Activated T-cell treated with anti-CD3 and anti-CD28 coated beads, Interleukin-2, amount 50 U/mL, for 1 hour (primary cell): ENCODE measurements at regions not wholly inside any gene's neighbourhood (a gene's known extent, or its start where the extent isn't known, plus 50 kb on each side); places are given as distances from the start of the nearest gene placed in this dataset.

Source experiments
- DNase-seq: peaks from one replicate; pipeline ENCODE4 v3.0.0-alpha.2; 2020

GRCh38 chr9:38284588-38285051 is 107.9 kb upstream of the ALDH1B1 start:
- DNase-seq: no peak

- DNase-seq: no peak
Observed at GRCh38 chr9:38284039-38284575, 108.4 kb upstream of the ALDH1B1 start.

GRCh38 chr9:38282756-38283155 is 109.7 kb upstream of the ALDH1B1 start:
- no peak for DNase-seq

GRCh38 chr9:38281917-38282316 is 110.6 kb upstream of the ALDH1B1 start:
- no peak for DNase-seq

- no peak for DNase-seq
Observed at GRCh38 chr9:38281196-38281595, 111.3 kb upstream of the ALDH1B1 start.

GRCh38 chr9:38280251-38280800 is 112.2 kb upstream of the ALDH1B1 start:
- no peak for DNase-seq

GRCh38 chr9:38278931-38279679 is 113.4 kb upstream of the ALDH1B1 start:
- no peak for DNase-seq

- no peak for DNase-seq
Observed at GRCh38 chr9:38278457-38278856, 114.0 kb upstream of the ALDH1B1 start.

- no peak for DNase-seq
Observed at GRCh38 chr9:38277601-38278200, 114.8 kb upstream of the ALDH1B1 start.

GRCh38 chr9:38276771-38277439 is 115.6 kb upstream of the ALDH1B1 start:
- no peak for DNase-seq

GRCh38 chr9:38274800-38275199 is 117.7 kb upstream of the ALDH1B1 start:
- no peak for DNase-seq

GRCh38 chr9:38272710-38273109 is 119.8 kb upstream of the ALDH1B1 start:
- no peak for DNase-seq

GRCh38 chr9:38271666-38272241 is 120.7 kb upstream of the ALDH1B1 start:
- DNase-seq: no peak

- no peak for DNase-seq
Observed at GRCh38 chr9:38269775-38270174, 122.7 kb upstream of the ALDH1B1 start.

GRCh38 chr9:38263532-38263931 is 129.0 kb upstream of the ALDH1B1 start:
- DNase-seq: no peak

GRCh38 chr9:38259519-38260218 is 132.8 kb upstream of the ALDH1B1 start:
- DNase-seq: no peak

GRCh38 chr9:38259056-38259455 is 133.4 kb upstream of the ALDH1B1 start:
- DNase-seq: no peak

- DNase-seq: no peak
Observed at GRCh38 chr9:38257626-38258215, 134.8 kb upstream of the ALDH1B1 start.

- DNase-seq: no peak
Observed at GRCh38 chr9:38256461-38256860, 136.0 kb upstream of the ALDH1B1 start.

GRCh38 chr9:38255599-38255998 is 136.9 kb upstream of the ALDH1B1 start:
- no peak for DNase-seq

GRCh38 chr9:38254756-38255155 is 137.7 kb upstream of the ALDH1B1 start:
- DNase-seq: no peak

- DNase-seq: no peak
Observed at GRCh38 chr9:38254151-38254550, 138.4 kb upstream of the ALDH1B1 start.
